Esophagus squamous epithelium (tissue), 5 donors: ENCODE measurements at regions not wholly inside any gene's neighbourhood (a gene's known extent, or its start where the extent isn't known, plus 50 kb on each side); places are given as distances from the start of the nearest gene placed in this dataset.

Experiments used
- DNase-seq: peaks from one replicate; lab custom pipeline; 2025; lab: John Stamatoyannopoulos, UW
- H3K27ac ChIP-seq, 4 donors: fragments of 200-600 bp; sonication (generic); one replicate each; pipeline ENCODE4 v1.5.1; 2016 to 2019; ENCODE audit warnings: mild to moderate bottlenecking in 1 of 4
- H3K27me3 ChIP-seq, 4 donors: fragments of 200-600 bp; sonication (generic); 1 replicate in 3 of 4; 2 replicates in 1 of 4; pipeline versions ENCODE4 v1.5.1 to v1.6.0; 2017 to 2021; ENCODE audit warnings: antibody characterized with exemption in 1 of 4
- H3K36me3 ChIP-seq, 3 donors: fragments of 200-600 bp; sonication (generic); one replicate each; pipeline ENCODE4 v1.5.1; 2016 to 2019
- H3K4me1 ChIP-seq, 3 donors: fragments of 200-600 bp; sonication (generic); one replicate each; pipeline ENCODE4 v1.5.1; 2017 to 2019
- H3K4me3 ChIP-seq, 4 donors: fragments of 200-600 bp; sonication (generic); 1 replicate in 3 of 4; 2 replicates in 1 of 4; pipeline ENCODE4 v1.5.1; 2016 to 2019; ENCODE audit warnings: mild to moderate bottlenecking in 2 of 4, moderate library complexity in 1 of 4
- H3K9me3 ChIP-seq, 3 donors: fragments of 200-600 bp; sonication (generic); one replicate each; pipeline ENCODE4 v1.5.1; 2016 to 2019
- POLR2A ChIP-seq, 4 donors: fragments of 450-650 bp; IDR thresholded peaks; one replicate each; pipeline ENCODE4 v1.6.1; 2017; ENCODE audit warnings: antibody characterized with exemption in 4 of 4, mild to moderate bottlenecking in 4 of 4, moderate library complexity in 3 of 4
- WGBS, 2 donors: methylation state at CpG; one replicate each; pipeline ENCODE4 v1.1.5; 2018; 5-methylcytosine and 5-hydroxymethylcytosine counted together
- intact Hi-C: fragments of 100-400 bp; cut with DNase I; formaldehyde crosslinking; loops from one replicate; pipeline ENCODE4 v1.15.0; 2022
- TF ChIP-seq, protein P1 (sequence below), 6 experiments: fragments of 450-650 bp in 4 of 6; fragments of 200-600 bp in 2 of 6; sonication (generic) in 2 of 6; IDR thresholded peaks; one replicate each; pipeline ENCODE4 v1.5.1; 2016 to 2019; ENCODE audit warnings: antibody characterized with exemption in 6 of 6, mild to moderate bottlenecking in 4 of 6, moderate library complexity in 4 of 6
- donor health status: DM: yes; HTN: yes; CAD: no.

DNA sequence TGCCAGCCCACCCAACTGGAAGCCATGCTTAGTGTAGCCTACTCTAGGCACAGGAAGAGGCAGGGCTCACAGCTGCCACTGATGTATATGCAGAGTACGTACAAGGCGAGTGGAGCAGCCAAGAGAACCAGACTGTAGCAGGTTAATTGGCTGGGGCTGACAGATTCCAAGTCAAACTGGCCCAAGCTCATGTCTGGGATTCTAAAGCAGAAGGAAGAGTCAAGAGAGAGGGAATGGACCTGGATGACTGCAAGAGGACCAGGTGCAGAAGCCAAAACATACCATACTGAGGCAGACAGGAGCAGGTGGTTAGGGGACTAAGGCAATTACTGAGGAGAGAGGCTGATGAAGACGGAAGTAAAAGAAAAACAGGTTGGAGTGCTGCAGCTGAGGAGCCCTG is 51.3 kb upstream of the LRRN2 start:
- H3K27ac ChIP-seq: no peak overlapping the region
- H3K4me1 ChIP-seq: no peaks in the 10 kb centered on the region
- intact Hi-C loops: no loop called here
- TF ChIP-seq POLR2A (IDR thresholded peaks at IDR 0.05): no peak
- TF ChIP-seq, protein P1, sequence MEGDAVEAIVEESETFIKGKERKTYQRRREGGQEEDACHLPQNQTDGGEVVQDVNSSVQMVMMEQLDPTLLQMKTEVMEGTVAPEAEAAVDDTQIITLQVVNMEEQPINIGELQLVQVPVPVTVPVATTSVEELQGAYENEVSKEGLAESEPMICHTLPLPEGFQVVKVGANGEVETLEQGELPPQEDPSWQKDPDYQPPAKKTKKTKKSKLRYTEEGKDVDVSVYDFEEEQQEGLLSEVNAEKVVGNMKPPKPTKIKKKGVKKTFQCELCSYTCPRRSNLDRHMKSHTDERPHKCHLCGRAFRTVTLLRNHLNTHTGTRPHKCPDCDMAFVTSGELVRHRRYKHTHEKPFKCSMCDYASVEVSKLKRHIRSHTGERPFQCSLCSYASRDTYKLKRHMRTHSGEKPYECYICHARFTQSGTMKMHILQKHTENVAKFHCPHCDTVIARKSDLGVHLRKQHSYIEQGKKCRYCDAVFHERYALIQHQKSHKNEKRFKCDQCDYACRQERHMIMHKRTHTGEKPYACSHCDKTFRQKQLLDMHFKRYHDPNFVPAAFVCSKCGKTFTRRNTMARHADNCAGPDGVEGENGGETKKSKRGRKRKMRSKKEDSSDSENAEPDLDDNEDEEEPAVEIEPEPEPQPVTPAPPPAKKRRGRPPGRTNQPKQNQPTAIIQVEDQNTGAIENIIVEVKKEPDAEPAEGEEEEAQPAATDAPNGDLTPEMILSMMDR (IDR thresholded peaks at IDR 0.05): no peak
- 63 to 78% methylated on average over 3 of the region's 3 CpGs for WGBS, 2 donors
- no peaks in the 10 kb centered on the region for H3K36me3 ChIP-seq
- no peak overlapping the region for H3K4me3 ChIP-seq
- peaks cover 0 to 76% (median 0%) of the 10 kb centered on the region in 4 donors for H3K27me3 ChIP-seq
- DNase-seq: no peak
- H3K9me3 ChIP-seq: peaks cover 0 to 9% (median 0%) of the 10 kb centered on the region in 3 donors

DNA sequence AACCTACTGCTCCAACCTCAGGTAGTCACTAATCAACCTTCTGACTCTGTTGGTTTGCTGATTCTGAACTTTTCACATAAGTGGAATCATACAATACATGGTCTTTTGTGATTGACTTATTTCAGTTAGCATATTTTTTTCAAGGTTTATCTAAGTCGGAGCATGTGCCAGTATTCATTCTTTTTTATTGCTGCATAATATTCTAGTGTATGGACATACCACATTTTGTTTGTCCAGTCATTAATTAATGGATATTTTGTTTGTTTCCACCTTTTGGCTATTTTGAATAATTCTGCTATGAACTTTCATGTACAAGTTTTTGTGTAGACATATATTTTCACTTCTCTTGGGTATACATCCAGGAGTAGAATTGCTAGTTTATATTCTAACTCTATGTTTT is 53.0 kb upstream of the LRRN2 start:
- DNase-seq: no peak
- peaks cover 0 to 69% (median 0%) of the 10 kb centered on the region in 4 donors for H3K27me3 ChIP-seq
- peaks cover 0 to 9% (median 0%) of the 10 kb centered on the region in 3 donors for H3K9me3 ChIP-seq
- intact Hi-C loops: no loop called here
- H3K36me3 ChIP-seq: no peaks in the 10 kb centered on the region
- no peak overlapping the region for H3K27ac ChIP-seq
- H3K4me1 ChIP-seq: peaks cover 0 to 10% (median 0%) of the 10 kb centered on the region in 3 donors
- TF ChIP-seq, protein P1 (IDR thresholded peaks at IDR 0.05): no peak
- TF ChIP-seq POLR2A (IDR thresholded peaks at IDR 0.05): no peak
- 81 to 83% methylated on average over 1 of the region's 1 CpG for WGBS, 2 donors
- no peak overlapping the region for H3K4me3 ChIP-seq

DNA sequence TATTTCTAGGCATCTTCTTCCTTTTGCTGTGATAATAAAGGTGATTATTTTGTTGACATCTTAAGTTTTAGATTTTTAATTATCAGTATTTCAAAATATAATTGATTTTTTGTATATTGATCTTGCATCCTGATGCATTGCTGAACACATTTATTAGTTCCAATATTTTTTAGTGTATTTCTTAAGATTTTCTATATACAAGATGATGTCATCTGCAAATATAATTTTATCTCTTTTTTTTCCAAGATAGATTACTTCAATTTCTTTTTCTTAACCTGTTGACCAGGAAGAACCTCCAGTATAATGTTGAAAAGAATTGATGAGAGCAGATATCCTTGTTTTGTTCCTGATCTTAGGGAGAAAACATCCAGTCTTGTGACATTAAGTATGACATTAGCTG is 54.8 kb upstream of the LRRN2 start:
- no peak overlapping the region for H3K4me3 ChIP-seq
- no peaks in the 10 kb centered on the region for H3K36me3 ChIP-seq
- TF ChIP-seq POLR2A (IDR thresholded peaks at IDR 0.05): no peak
- TF ChIP-seq, protein P1 (IDR thresholded peaks at IDR 0.05): no peak
- H3K27ac ChIP-seq: no peak overlapping the region
- intact Hi-C loops: no loop called here
- H3K9me3 ChIP-seq: peaks cover 0 to 9% (median 0%) of the 10 kb centered on the region in 3 donors
- peaks cover 0 to 10% (median 0%) of the 10 kb centered on the region in 3 donors for H3K4me1 ChIP-seq
- no peak for DNase-seq
- H3K27me3 ChIP-seq: peaks cover 0 to 59% (median 0%) of the 10 kb centered on the region in 4 donors

DNA sequence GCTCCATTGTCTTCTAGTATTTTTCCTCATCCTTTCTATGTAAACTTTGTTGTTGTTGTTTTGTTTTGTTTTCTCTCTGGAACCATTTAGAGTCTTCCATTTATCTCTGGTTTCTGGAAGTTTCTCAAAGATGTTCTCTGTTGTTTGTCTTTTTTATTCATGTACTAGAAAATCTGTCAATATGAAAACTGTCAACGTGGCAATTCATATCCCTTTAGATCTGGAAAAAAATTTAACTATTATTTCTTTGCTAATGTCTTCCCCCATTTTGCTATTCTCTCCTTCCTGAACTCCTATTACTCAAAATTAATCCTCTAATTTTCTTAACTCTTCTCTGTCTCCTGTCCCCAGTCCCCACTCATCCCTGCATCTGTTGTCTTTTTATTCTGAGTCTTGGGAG is 55.9 kb upstream of the LRRN2 start:
- Histone ChIP-seq H3K4me1 (peaks cover 0 to 10% (median 0%) of the 10 kb centered on the region in 3 donors), H3K9me3 (peaks cover 0 to 9% (median 0%) of the 10 kb centered on the region in 3 donors), H3K36me3 (no peaks in the 10 kb centered on the region), H3K27me3 (peaks cover 0 to 48% (median 0%) of the 10 kb centered on the region in 4 donors), H3K27ac (no peak overlapping the region), H3K4me3 (no peak overlapping the region)
- TF ChIP-seq, protein P1 (IDR thresholded peaks at IDR 0.05): no peak
- no peak for TF ChIP-seq POLR2A (IDR thresholded peaks at IDR 0.05)
- intact Hi-C loops: no loop called here
- DNase-seq: no peak
- WGBS, 2 donors: 63 to 71% methylated on average over 1 of the region's 1 CpG

DNA sequence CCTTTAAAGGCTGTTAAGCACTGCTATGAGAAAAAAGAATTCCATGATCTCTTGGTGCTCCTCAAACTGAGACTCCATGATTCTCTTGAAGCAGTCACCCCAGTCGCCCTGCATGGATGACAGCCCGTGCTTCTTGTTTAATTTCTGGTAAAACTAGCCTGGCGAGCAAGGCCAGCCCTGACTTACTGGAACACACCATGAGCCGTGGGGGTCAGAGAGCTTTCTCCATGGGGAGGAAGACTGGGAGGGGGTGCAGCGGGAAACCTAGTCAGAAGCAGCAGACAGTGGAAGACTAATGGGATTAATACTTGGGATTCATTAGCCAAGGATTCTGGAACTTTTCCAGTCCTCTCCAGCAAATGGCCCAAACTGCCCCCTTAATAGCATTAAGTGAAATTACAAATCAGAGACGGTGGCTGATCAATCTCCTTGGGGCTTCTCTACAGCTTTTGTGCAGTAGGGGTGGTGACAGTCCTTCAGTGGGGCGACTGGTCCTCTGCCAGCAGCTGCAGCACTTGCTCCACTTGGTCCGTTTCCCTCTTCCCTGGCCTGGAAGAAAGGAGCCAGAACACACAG is 57.2 kb upstream of the LRRN2 start:
- peaks cover 0 to 9% (median 0%) of the 10 kb centered on the region in 3 donors for H3K9me3 ChIP-seq
- no peak overlapping the region for H3K4me3 ChIP-seq
- 68 to 71% methylated on average over 7 to 8 of the region's 8 CpGs for WGBS, 2 donors
- H3K27me3 ChIP-seq: peaks cover 0 to 37% (median 0%) of the 10 kb centered on the region in 4 donors
- H3K36me3 ChIP-seq: no peaks in the 10 kb centered on the region
- peaks cover 0 to 10% (median 0%) of the 10 kb centered on the region in 3 donors for H3K4me1 ChIP-seq
- no peak for DNase-seq
- no peak for TF ChIP-seq POLR2A (IDR thresholded peaks at IDR 0.05)
- TF ChIP-seq, protein P1 (IDR thresholded peaks at IDR 0.05): no peak
- H3K27ac ChIP-seq: no peak overlapping the region
- intact Hi-C loops: no loop called here
